HCT116 (cell line): ENCODE measurements at regions not wholly inside any gene's neighbourhood (a gene's known extent, or its start where the extent isn't known, plus 50 kb on each side); places are given as distances from the start of the nearest gene placed in this dataset.

Experiments used
- ATAC-seq: fragments of 200-7000 bp; cut with Tn5 transposase; 2 replicates; pipeline ENCODE4 v1.9.1; 2020; ENCODE audit warnings: mild to moderate bottlenecking, moderate library complexity
- BruUV-seq: library from RNA; stranded (reverse); fragments of 400-500 nt; replicated peaks from 2 replicates; lab custom pipeline; 2021; lab: Mats Ljungman, UMichigan
- CTCF ChIA-PET: fragments of 300-600 bp; sonication (Branson Sonifier 250); formaldehyde crosslinking; loops from one replicate; lab custom pipeline; 2021; ENCODE audit warnings: antibody characterized with exemption; lab: Charles Lee
- POLR2A ChIA-PET: fragments of 300-600, 350-600 bp; sonication (Branson Sonifier 250); formaldehyde crosslinking; loops from one replicate; lab custom pipeline; 2021; ENCODE audit warnings: antibody characterized with exemption; lab: Charles Lee
- RAD21 ChIA-PET, 2 experiments: fragments of 300-600 bp; sonication (Branson Sonifier 250); formaldehyde crosslinking; loops; one replicate each; lab custom pipeline; 2023; ENCODE audit warnings: low total read pairs in 2 of 2; ENCODE audit not compliant: uncharacterized antibody in 2 of 2, unreplicated experiment in 2 of 2, low non-redundant PET in 1 of 2; lab: Charles Lee
- DNase-seq: peaks from one replicate; pipeline ENCODE4 v3.0.0-alpha.2; 2010; ENCODE audit warnings: low read depth, low spot score
- H2AFZ ChIP-seq: fragments of 200-600 bp; shearing (Covaris generic), sonication (generic); 2 replicates; pipeline ENCODE4 v1.6.1; 2017; ENCODE audit warnings: low read depth, mixed run types, mixed read lengths, antibody characterized with exemption, low read length; ENCODE audit not compliant: poor library complexity, severe bottlenecking
- H3K27ac ChIP-seq: 2 replicates; pipeline ENCODE4 v1.5.1; 2012; ENCODE audit warnings: low read depth, low read length
- H3K27me3 ChIP-seq: fragments of 200-600 bp; sonication (generic); 2 replicates; pipeline ENCODE4 v1.6.1; 2016; ENCODE audit warnings: mixed run types, low read length, mixed read lengths; ENCODE audit not compliant: insufficient read depth
- H3K36me3 ChIP-seq, 2 experiments: fragments of 200-500 bp in 1 of 2; fragments of 200-600 bp in 1 of 2; sonication (Bioruptor generic) in 1 of 2; sonication (generic) in 1 of 2; 2 replicates each; pipeline versions ENCODE4 v1.5.1 to v1.6.1; 2014 to 2016; ENCODE audit warnings: low read length in 2 of 2, inconsistent platforms in 1 of 2, mixed read lengths in 1 of 2, mixed run types in 1 of 2; ENCODE audit not compliant: insufficient read depth in 2 of 2, control insufficient read depth in 1 of 2
- H3K4me1 ChIP-seq, 2 experiments: fragments of 200-600 bp in 1 of 2; sonication (generic) in 1 of 2; 2 replicates each; pipeline versions ENCODE4 v1.5.1 to v1.6.1; 2012 to 2017; ENCODE audit warnings: low read length in 2 of 2, inconsistent platforms in 1 of 2, mild to moderate bottlenecking in 1 of 2, mixed read lengths in 1 of 2, mixed run types in 1 of 2, moderate library complexity in 1 of 2; ENCODE audit not compliant: insufficient read depth in 2 of 2, control insufficient read depth in 1 of 2
- H3K4me2 ChIP-seq: fragments of 200-600 bp; sonication (generic); 2 replicates; pipeline ENCODE4 v1.6.1; 2017; ENCODE audit warnings: mixed run types, low read length, mixed read lengths
- H3K4me3 ChIP-seq, 2 experiments: fragments of 200-600 bp in 1 of 2; sonication (generic) in 1 of 2; replicated peaks in 1 of 2; 2 replicates each; pipeline ENCODE4 v1.5.1; 2011 to 2016; ENCODE audit warnings: low read length in 2 of 2, control low read depth in 1 of 2, low read depth in 1 of 2, mild to moderate bottlenecking in 1 of 2, mixed read lengths in 1 of 2, mixed run types in 1 of 2
- H3K79me2 ChIP-seq: fragments of 200-600 bp; sonication (generic); 2 replicates; pipeline ENCODE4 v1.6.1; 2017; ENCODE audit warnings: mild to moderate bottlenecking, mixed run types, low read length, moderate library complexity, mixed read lengths; ENCODE audit not compliant: insufficient read depth
- H3K9ac ChIP-seq: fragments of 200-600 bp; sonication (generic); 2 replicates; pipeline ENCODE4 v1.6.1; 2016; ENCODE audit warnings: low read length, mixed read lengths
- H3K9me2 ChIP-seq: fragments of 200-600 bp; sonication (generic), shearing (Covaris generic); 2 replicates; pipeline ENCODE4 v1.6.1; 2017; ENCODE audit warnings: mixed run types, mild to moderate bottlenecking, moderate library complexity; ENCODE audit not compliant: insufficient read depth
- H3K9me3 ChIP-seq, 2 experiments: fragments of 200-500 bp in 1 of 2; fragments of 200-600 bp in 1 of 2; sonication (Bioruptor generic) in 1 of 2; sonication (generic) in 1 of 2; 2 replicates each; pipeline ENCODE4 v1.6.1; 2014 to 2017; ENCODE audit warnings: low read length in 2 of 2, mixed read lengths in 2 of 2, inconsistent platforms in 1 of 2, low read depth in 1 of 2, mild to moderate bottlenecking in 1 of 2, mixed run types in 1 of 2, moderate library complexity in 1 of 2; ENCODE audit not compliant: control insufficient read depth in 1 of 2, insufficient read depth in 1 of 2
- H4K20me1 ChIP-seq: fragments of 200-600 bp; sonication (generic), shearing (Covaris generic); 2 replicates; pipeline ENCODE4 v1.6.1; 2017; ENCODE audit warnings: mixed run types, mild to moderate bottlenecking, moderate library complexity; ENCODE audit not compliant: insufficient read depth
- ATF3 ChIP-seq: IDR thresholded peaks from 2 replicates; pipeline ENCODE4 v1.6.1; 2012
- CBX3 ChIP-seq: IDR thresholded peaks from 2 replicates; pipeline ENCODE4 v1.6.1; 2012; ENCODE audit warnings: low read depth
- CTCF ChIP-seq, 3 experiments: fragments of 200-600 bp in 1 of 3; sonication (generic) in 1 of 3; IDR thresholded peaks in 2 of 3; conservative IDR thresholded peaks in 1 of 3; 2 replicates each; pipeline ENCODE4 v1.5.1; 2012 to 2017; ENCODE audit warnings: low read depth in 2 of 3, low read length in 2 of 3, antibody characterized with exemption in 1 of 3, borderline replicate concordance in 1 of 3, control low read depth in 1 of 3, mild to moderate bottlenecking in 1 of 3, mixed read lengths in 1 of 3, mixed run types in 1 of 3, moderate library complexity in 1 of 3; ENCODE audit not compliant: insufficient read depth in 1 of 3
- FOSL1 ChIP-seq: IDR thresholded peaks from 2 replicates; pipeline ENCODE4 v1.6.1; 2012; ENCODE audit warnings: low read depth
- MAX ChIP-seq: IDR thresholded peaks from 2 replicates; pipeline ENCODE4 v1.6.1; 2012
- POLR2A ChIP-seq: IDR thresholded peaks from 2 replicates; pipeline ENCODE4 v1.7.0; 2011; ENCODE audit warnings: borderline replicate concordance; ENCODE audit not compliant: insufficient read depth, insufficient read length; ENCODE audit errors: extremely low read depth
- RAD21 ChIP-seq: IDR thresholded peaks from 2 replicates; pipeline ENCODE4 v1.6.1; 2012; ENCODE audit warnings: low read depth, mild to moderate bottlenecking
- REST ChIP-seq: IDR thresholded peaks from 2 replicates; pipeline ENCODE4 v1.6.1; 2012; ENCODE audit warnings: low read depth
- ZBTB33 ChIP-seq: IDR thresholded peaks from 2 replicates; pipeline ENCODE4 v1.6.1; 2011; ENCODE audit warnings: mild to moderate bottlenecking, low read length, moderate library complexity; ENCODE audit not compliant: insufficient replicate concordance; ENCODE audit errors: extremely low read depth
- intact Hi-C: fragments of 100-400 bp; cut with micrococcal nuclease; formaldehyde crosslinking; loops from 2 replicates; pipeline ENCODE4 v1.10.0; 2022

- no peak for TF ChIP-seq ATF3
- TF ChIP-seq ZBTB33, result no peak
- TF ChIP-seq POLR2A, result no peak
Observed at GRCh38 chr3:35336601-35337000, 302.7 kb upstream of the ARPP21 start (continued).

- BruUV-seq, result no TSS peak
Observed at GRCh38 chr3:35338186-35338585, 301.1 kb upstream of the ARPP21 start.

More at GRCh38 chr3:35338186-35338585, 301.1 kb upstream of the ARPP21 start:
- H3K79me2 ChIP-seq, result no peaks in the 10 kb centered on the region
- H3K9ac ChIP-seq, result no peak overlapping the region
- ChIA-PET RAD21 (no interaction called here), POLR2A (no interaction called here), CTCF (no interaction called here)
- no peaks in the 10 kb centered on the region for H4K20me1 ChIP-seq
- H3K27me3 ChIP-seq, result no peaks in the 10 kb centered on the region
- no peak for ATAC-seq
- H3K9me2 ChIP-seq, result no peaks in the 10 kb centered on the region
- H3K36me3 ChIP-seq, result no peaks in the 10 kb centered on the region
- H3K4me3 ChIP-seq, result no peak overlapping the region
- H3K4me1 ChIP-seq, result no peaks in the 10 kb centered on the region
- TF ChIP-seq REST, result no peak
- no peak for TF ChIP-seq RAD21
- TF ChIP-seq CTCF (IDR thresholded peaks at IDR 0.05 in 2 of 3, conservative IDR thresholded peaks at IDR 0.05 in 1 of 3; ENCODE audit: borderline replicate concordance in 1 of 3, insufficient read depth in 1 of 3, low read depth in 2 of 3, low read length in 2 of 3), result no peak
- no peak for TF ChIP-seq ATF3
- TF ChIP-seq FOSL1, result no peak
- no peak for TF ChIP-seq CBX3
- no peak for TF ChIP-seq MAX
- peaks cover 13 to 17% of the 10 kb centered on the region in 2 experiments; a peak in 2 of 4 replicates for H3K9me3 ChIP-seq
- no peak overlapping the region for H2AFZ ChIP-seq
- no peak overlapping the region for H3K4me2 ChIP-seq
- intact Hi-C loops, result no loop called here
- no peak for DNase-seq
- no peak overlapping the region for H3K27ac ChIP-seq
